HG02981 (cell line): ENCODE measurements at regions not wholly inside any gene's neighbourhood (a gene's known extent, or its start where the extent isn't known, plus 50 kb on each side); places are given as distances from the start of the nearest gene placed in this dataset.

Source experiments
- ATAC-seq: cut with Tn5 transposase; IDR thresholded peaks from one replicate; pipeline ENCODE4 v1.9.1; 2021; ENCODE audit warnings: mild to moderate bottlenecking, moderate library complexity; ENCODE audit not compliant: unreplicated experiment

- ATAC-seq = no peak
These were observed 671.3 kb downstream of the MRPL39 start for GRCh38 chr21:24935991-24936390.

GRCh38 chr21:24910591-24910990 lies 696.7 kb downstream of the MRPL39 start:
- no peak for ATAC-seq

- no peak for ATAC-seq
These were observed 703.2 kb downstream of the MRPL39 start for GRCh38 chr21:24903994-24904635.

DNA sequence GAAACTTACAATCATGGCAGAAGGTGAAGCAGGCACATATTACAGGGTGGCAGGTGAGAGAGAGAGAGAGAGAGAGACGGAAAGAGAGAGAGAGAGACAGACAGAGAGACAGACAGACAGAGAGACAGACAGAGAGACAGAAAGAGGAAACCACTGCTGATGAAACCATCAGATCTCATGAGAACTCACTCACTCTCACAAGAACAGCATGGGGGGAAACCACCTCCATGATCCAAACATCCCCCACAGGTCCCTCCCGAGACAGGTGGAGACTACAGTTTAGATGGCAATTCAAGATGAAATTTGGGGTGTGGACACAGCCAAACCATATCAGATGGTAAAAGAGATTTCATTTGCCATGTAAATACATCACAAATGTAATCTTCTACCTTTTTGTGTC lies 708.1 kb downstream of the MRPL39 start:
- ATAC-seq = no peak

DNA sequence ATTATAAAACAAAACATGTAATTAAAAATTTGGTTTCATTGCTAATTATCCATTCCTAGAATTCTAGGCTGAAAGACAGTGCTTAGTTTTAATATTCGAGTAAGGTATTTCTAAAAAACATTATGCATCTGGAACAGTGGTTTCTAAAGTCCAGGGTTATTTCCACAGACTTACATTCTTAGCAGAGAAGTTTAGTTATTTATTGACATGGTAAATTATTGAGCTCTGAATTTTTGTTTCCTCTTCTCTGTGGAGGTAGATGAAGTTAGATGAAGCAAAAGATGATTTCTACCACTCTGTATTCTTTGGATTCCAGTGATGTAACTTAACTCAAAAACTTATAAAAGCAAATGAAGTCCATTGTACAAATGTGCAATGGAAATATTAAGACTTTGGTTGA lies 709.4 kb downstream of the MRPL39 start:
- no peak for ATAC-seq

- no peak for ATAC-seq
These were observed 710.6 kb downstream of the MRPL39 start for GRCh38 chr21:24896735-24897124.

GRCh38 chr21:24895885-24896734 lies 711.2 kb downstream of the MRPL39 start:
- peak; percentile 58 for ATAC-seq

- no peak for ATAC-seq
These were observed 713.0 kb downstream of the MRPL39 start for GRCh38 chr21:24894324-24894723.

DNA sequence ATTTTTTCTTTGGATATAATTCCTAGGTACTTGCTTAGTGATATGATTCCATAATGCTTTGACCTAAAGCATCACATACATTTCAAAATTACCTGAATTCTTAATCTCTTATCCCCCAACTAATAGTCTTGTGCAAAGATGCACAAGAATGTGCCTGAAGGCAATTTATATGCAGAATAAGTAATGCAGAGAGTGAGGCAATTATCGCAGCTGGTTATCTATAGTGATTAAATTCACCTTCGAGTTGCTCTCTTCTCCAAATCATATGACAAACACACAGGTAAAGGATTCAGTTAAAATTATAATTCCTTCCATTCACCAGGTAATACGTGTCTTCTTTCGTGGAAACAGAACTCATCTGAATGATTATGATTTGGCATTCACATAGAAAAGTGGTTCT lies 717.3 kb downstream of the MRPL39 start:
- no peak for ATAC-seq

- no peak for ATAC-seq
These were observed 725.8 kb downstream of the MRPL39 start for GRCh38 chr21:24881506-24881905.

- ATAC-seq = no peak
These were observed 736.6 kb downstream of the MRPL39 start for GRCh38 chr21:24870633-24871032.

DNA sequence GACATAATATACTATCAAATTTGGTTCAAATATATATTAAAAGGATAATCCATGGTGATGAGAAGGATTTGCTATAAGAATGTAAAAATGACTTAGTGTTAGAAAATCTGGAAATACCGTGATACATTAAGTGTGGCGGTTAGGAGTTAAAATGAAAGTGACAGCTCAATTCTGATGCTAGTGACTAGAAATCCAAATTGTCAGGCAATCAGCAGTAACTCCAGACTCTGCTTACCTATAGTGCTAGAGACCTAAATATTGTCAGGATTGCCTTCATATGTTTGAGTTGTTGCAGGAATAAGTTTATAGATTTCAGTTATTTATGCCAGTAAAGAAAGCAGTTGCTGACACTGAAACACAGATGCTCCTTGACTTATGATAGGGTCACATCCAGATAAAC lies 737.4 kb downstream of the MRPL39 start:
- no peak for ATAC-seq

GRCh38 chr21:24868117-24868516 lies 739.2 kb downstream of the MRPL39 start:
- no peak for ATAC-seq

- no peak for ATAC-seq
These were observed 745.8 kb downstream of the MRPL39 start for GRCh38 chr21:24861471-24861870.

DNA sequence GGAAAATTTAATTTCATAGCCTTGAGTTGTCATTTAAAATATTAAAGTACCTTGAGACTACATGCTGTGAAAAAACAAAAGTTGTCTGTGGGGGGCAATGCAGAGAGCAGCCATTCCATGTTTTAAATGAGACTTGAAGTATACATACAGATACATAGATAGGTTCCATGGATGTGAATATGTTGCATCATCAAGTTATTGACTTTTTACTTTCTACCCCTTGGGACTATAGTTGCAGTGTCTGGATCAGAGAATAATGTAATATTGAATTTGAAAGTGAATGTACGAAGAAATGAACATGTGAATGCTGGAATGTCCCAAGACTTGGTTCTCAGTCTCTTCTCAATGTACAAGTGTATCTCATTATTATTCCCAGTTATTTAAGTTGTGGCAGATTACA lies 751.0 kb downstream of the MRPL39 start:
- no peak for ATAC-seq

- ATAC-seq = no peak
These were observed 754.6 kb downstream of the MRPL39 start for GRCh38 chr21:24852610-24853195.

- ATAC-seq = no peak
These were observed 757.2 kb downstream of the MRPL39 start for GRCh38 chr21:24850121-24850520.

GRCh38 chr21:24844671-24845070 lies 762.6 kb downstream of the MRPL39 start:
- ATAC-seq = no peak

DNA sequence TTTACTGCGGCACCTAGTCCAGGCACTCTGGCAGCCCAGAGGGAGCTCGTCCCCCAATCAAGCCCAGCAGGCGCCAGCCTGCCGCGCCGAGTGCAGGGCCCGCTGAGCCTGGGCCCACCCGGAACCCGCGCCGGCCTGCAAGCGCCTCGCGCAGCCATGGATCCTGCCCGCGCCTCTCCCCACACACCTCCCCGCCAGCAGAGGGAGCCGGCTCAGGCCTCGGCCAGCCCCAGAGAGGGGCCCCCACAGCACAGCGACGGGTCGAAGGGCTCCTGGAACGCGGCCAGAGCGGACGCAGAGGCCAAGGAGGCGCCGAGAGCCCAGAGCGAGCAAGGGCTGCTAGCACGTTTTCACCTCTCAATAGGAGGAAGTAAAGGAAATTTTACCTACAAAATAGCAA lies 767.0 kb downstream of the MRPL39 start:
- ATAC-seq = no peak

DNA sequence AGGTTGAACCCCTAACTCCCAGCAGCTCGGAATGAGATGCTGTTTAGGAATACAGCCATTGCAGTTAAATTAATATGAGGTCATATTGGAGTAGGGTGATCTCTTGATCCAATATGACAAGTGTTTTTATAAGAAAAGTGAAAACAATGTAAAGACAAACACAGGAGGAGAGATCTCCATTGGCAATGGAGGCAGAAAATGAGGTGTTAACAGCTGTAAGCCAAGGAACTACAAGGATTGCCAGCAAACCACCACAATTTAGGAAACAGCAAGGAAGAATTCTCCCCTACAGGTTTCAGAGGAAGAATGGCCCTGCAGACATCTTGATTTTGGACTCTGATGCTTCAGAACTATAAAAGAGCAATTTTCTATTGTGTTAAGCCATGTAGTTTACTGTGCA lies 774.3 kb downstream of the MRPL39 start:
- ATAC-seq = no peak

DNA sequence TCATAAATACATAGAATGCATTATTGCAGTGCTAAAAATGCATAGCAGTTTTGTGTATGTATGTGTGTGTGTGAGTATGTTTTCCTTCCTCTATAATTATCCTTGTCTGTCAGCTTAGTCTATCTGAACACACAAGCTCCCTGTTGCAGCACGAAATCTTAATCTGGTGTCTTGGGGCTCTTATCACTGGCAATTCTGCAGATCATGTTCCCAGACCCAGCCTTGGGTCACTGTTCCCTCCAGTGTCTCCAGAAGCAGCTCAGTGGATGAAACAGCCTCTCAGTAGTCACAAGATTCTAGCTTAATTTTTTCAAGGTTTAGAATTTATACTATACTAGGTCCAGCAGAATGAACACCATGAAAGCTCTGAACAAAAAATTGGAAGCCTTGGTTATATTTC lies 777.9 kb downstream of the MRPL39 start:
- no peak for ATAC-seq

DNA sequence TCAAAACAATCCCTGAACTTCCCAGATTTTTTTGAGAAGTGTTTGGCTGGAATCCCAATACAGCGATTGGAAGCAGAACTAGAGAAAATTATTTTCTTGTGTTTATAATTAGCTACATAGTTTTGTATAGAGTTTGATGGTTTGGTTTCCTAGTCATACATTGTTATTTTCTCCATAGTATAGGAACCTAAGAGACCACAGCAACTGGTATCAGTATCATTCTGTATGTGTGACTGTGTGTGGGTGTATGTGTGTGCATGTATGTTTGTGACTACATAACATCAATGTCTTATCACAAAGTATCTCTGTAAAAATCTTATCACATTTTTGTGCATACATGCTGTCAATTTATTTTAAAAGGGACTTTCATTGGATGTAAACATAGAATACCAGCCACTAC lies 780.5 kb downstream of the MRPL39 start:
- no peak for ATAC-seq
